ENCODE measurements at regions not wholly inside any gene's neighbourhood (a gene's known extent, or its start where the extent isn't known, plus 50 kb on each side); places are given as distances from the start of the nearest gene placed in this dataset.

DNA sequence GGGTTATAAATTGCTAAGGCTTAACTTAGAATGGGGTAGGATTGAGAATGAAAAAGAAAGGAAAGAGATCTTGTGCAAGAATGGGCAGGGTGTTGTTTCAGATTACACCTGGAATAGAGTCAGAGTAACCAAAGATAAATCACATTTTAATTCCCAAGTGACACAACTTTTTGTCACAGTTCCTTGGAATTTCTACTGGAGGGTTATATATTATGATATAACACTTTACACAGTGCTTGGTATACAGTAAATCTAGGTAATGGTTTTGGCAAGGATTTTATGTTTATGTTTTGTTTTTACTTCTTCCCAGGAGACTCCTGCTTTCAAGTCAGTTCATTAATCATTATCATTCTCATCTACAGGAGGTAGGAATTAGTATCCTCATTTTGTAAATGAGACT, 115.7 kb upstream of the KCNJ16 start:
- DNase-seq = no peak

GRCh38 chr17:69960755-69961154, 114.3 kb upstream of the KCNJ16 start:
- no peak for DNase-seq

GRCh38 chr17:69961501-69962145, 113.4 kb upstream of the KCNJ16 start:
- DNase-seq = no peak

DNA sequence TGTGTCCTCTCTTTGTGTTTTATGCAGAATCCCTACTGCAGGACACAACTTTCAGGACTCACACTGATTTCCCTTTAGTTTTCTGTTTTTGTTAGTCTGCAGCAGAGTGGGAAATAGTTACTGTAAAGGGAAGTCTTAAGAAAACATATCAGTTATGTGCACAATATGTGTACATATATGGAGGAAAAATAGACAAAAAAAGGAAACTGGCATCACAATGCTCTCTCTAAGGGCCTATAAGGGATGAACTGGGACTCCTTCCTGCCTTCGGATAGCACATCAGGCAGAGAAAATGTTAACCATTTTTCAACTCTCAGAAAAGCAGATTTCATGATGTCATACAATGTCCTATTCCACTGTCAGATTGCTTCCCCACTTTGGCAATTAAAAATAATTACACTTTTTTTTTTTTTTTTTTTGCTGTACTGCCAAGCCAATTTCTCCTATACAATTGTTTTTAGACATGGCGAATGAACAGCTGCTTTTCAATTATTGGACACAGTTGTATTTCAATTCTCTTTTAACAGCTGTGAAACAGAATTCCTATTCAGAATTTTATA, 112.5 kb upstream of the KCNJ16 start:
- DNase-seq = no peak

DNA sequence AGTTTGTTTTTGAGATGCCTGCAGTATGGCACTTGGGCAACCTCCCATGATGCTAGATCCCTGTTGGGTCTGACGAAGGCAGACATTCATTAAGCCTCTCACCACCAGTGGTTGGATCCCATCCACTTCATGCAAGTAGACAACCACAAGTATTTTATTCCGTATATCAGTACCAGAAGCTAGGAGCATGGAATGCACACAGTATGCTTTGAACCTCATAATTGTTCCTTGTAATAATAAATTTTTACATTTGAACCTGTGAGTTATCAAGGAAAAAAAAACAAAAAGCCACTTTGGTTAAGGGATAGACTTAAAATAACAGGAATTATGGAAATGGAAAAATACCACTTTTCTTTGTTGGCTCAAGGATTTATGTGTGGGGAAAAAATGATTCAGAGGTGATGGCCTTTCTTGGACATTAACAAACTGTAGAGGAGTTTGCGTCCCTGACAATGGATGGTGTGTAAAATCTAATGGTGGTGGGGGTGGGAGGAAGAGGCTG, 107.1 kb upstream of the KCNJ16 start:
- no peak for DNase-seq

DNA sequence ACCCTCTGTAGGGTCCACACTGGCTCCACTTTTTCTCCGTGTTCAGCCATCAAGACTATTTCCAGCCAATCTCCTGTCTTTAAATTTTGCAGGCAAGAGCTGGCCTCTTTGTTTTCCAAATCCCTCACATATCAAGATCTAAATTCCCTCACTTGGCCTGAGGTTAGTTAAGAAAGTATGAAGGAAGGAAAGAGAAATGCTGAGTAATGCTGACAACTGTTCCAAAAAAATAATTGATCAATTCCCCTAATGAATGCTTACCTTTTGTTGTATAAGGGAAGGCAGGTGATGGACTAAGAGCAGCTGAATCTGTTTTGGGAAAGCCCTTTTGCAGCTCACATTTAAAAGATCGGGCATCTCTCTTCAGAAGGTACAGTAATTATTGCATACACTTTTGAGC, 105.1 kb upstream of the KCNJ16 start:
- no peak for DNase-seq

DNA sequence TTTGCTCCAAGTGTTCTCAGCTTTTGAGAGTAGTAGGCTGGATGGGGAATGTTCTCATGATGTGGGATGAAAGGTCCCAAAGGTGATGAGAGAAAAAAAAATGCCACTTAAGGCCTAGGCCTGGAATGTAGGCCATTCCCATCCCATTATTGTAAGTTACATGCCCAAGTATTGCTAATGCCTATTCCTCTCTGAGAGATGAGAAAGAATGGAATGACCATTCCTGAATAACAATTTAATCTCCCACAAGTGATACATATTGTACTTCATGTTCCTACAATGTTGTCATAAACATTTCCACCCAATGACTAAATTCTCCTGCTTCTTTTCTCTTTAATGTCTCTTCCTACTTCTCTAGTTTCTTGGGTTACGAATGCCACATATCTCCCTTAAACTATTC, 102.8 kb upstream of the KCNJ16 start:
- DNase-seq = no peak

GRCh38 chr17:69975808-69976207, 99.2 kb upstream of the KCNJ16 start:
- DNase-seq = no peak

DNA sequence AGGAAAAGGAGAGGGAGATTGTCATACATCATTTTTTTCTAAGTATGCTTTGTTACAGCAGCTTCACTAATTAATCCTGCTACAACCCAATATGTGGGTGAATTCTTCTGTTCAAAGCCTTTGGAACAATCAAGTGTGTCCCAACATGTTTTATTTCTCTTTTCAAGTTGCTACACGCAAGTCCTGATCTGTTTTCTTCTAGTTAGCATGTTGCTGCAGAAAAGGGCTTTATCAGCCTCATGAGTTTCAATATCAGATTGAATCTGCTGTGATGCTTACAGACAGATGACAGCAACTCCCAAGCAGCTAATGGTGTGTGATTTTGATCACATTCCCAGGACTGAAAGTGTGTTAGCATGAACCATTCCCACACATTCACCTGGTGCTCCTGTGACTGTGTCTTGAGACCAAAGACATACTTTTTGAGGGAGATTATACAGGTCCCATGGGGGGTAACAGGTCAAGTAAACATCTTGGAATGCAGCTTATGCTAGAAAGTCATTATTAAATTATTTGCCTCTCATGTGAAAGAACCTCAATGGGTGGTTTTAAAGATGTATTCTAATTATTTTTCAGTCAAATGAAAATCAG, 96.9 kb upstream of the KCNJ16 start:
- no peak for DNase-seq

DNA sequence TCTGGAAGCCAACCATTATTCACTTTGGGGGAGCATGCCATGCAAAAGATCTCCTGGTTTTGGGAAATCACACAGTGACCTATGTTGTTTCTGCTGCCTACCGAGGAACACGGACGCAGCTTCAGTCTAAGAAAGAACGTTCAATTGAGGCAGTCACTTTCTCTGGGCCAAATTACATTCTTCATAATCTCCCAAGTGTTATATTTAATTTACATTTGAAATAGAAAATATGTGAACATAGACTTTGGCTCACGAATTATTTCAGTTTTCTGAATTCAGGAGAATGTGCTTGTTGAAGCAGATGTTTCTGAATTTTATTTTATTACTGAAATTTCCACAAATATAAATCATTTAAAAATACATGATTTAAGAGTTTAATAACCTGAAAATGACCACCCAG, 93.6 kb upstream of the KCNJ16 start:
- DNase-seq = no peak

DNA sequence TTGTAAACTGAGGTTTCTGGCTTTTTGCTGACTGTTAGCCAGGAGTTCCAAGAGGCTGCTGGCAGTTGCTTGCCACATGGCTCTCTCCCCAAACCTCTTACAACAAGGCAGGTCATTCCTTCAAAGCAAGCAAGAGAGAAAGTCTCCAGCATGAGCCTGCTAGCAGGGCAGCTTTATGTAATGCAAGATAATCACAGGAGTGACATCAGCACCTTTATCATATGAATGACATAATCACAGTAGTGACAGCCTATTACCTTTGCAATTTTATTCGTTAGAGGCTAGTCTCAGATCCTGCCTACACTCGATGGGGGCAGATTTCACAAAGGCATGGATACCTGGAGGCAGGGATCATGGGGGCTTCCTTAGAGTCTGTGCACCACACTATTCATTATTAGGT, 79.5 kb upstream of the KCNJ16 start:
- DNase-seq = no peak

GRCh38 chr17:69997332-69997731, 77.7 kb upstream of the KCNJ16 start:
- DNase-seq = no peak

- no peak for DNase-seq
Observed at GRCh38 chr17:69999253-69999652, 75.8 kb upstream of the KCNJ16 start.

GRCh38 chr17:70006159-70006558, 68.9 kb upstream of the KCNJ16 start:
- DNase-seq = no peak

GRCh38 chr17:70011750-70012149, 63.3 kb upstream of the KCNJ16 start:
- DNase-seq = no peak

GRCh38 chr17:70013911-70014310, 61.1 kb upstream of the KCNJ16 start:
- no peak for DNase-seq

DNA sequence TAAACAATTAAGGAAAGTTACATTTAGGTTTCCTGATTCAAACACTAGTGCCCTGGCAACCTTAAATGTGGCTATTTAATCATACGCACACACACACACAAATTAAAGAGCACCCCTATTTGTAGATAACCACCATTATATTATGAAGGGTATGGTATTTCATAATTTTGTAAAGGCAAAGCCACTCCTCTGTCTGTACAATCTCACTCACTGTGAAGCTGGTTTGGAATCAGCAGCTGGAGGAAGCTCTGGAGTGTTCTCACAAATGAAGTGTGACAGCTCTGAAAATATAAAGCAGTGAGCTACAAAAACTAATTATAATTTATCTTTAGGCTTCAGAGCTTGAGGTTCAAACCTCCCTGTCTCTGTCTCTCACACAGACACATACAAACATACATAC, 57.9 kb upstream of the KCNJ16 start:
- DNase-seq = no peak

DNA sequence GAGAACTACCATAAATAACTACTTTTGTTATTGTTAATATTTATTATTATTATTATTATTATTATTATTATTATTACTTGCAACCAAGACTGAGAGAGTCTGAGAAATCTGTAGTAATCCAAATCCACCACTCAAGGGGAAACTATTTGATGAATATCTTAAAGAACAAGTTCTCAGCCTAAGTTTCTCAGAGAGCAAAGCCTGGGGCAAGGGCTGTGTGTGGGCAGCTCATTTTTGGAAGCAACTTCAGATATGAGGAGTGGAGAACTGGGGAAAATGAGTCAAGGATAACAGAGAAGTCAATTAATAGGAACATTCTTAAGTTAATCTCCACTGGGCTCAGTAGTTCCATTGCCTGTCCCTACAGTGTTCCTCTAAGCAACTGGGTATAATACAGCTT, 57.1 kb upstream of the KCNJ16 start:
- no peak for DNase-seq

DNA sequence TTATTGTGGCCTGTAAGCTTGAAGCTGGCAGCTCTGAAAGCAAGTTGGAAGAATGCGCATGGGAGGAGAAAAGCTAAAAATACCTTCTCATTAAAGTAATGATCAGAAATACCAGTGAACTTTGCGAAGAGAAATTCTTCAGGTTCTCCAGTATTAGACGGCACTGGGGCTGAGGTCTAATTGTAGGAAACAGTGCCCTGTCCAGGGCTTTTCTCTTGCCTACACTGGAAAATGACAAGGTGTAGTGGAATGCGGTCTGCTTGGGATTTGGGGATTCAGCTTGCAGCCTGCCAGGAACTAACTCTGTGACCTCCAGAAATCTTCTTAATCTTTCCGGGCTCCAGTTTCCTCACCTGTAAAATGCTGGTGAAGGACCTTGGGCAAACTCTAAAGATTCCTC, 53.3 kb upstream of the KCNJ16 start:
- DNase-seq = no peak

- no peak for DNase-seq
Observed at GRCh38 chr17:70022175-70022574, 52.9 kb upstream of the KCNJ16 start.

GRCh38 chr17:70024253-70024652, 50.8 kb upstream of the KCNJ16 start:
- no peak for DNase-seq
